A549 (cell line): ENCODE measurements at regions not wholly inside any gene's neighbourhood (a gene's known extent, or its start where the extent isn't known, plus 50 kb on each side); places are given as distances from the start of the nearest gene placed in this dataset.

Source experiments
- CHD2 ChIP-seq: fragments of 150-350 bp; IDR thresholded peaks from 2 replicates; pipeline ENCODE4 v1.6.1; 2014; ENCODE audit warnings: low read length; ENCODE audit not compliant: partially characterized antibody
- POLR2AphosphoS2 ChIP-seq: conservative IDR thresholded peaks from 2 replicates; pipeline ENCODE4 v1.6.1; 2012; ENCODE audit warnings: low read length, improper control_type of control experiment, inconsistent platforms
- TF ChIP-seq, protein P1 (sequence below): IDR thresholded peaks from 2 replicates; pipeline ENCODE4 v1.6.1; 2012

DNA sequence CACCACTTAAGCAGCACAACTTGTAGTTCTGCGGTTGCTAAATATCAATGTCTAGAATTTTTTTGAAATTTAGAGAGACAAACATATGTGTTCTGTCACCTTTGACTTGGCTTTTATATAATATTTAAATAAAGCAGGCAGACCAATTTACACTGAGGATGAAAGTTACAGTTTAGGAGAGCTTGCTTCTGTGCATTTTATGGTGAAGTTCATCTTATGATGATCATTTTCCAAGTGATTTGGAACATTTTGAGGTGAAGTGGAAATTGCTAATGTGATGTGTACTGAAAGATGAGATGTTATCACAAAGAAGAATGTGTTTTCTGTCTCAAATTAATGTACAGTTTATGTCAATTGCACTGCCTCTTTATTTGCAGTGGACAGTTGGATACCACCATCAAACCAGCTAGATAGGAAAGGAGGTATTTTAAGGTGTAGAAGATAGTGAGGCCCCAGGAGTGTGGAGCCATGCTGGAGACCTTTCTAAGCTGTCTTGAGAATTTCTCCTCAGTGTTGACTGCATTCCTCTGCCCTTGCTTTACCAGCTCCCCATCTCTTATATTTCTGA, 461.9 kb downstream of the UTRN start:
- TF ChIP-seq, protein P1, sequence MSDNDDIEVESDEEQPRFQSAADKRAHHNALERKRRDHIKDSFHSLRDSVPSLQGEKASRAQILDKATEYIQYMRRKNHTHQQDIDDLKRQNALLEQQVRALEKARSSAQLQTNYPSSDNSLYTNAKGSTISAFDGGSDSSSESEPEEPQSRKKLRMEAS, result no peak
- TF ChIP-seq POLR2AphosphoS2 (no peak), CHD2 (no peak)
